ENCODE measurements at regions not wholly inside any gene's neighbourhood (a gene's known extent, or its start where the extent isn't known, plus 50 kb on each side); places are given as distances from the start of the nearest gene placed in this dataset.

DNA sequence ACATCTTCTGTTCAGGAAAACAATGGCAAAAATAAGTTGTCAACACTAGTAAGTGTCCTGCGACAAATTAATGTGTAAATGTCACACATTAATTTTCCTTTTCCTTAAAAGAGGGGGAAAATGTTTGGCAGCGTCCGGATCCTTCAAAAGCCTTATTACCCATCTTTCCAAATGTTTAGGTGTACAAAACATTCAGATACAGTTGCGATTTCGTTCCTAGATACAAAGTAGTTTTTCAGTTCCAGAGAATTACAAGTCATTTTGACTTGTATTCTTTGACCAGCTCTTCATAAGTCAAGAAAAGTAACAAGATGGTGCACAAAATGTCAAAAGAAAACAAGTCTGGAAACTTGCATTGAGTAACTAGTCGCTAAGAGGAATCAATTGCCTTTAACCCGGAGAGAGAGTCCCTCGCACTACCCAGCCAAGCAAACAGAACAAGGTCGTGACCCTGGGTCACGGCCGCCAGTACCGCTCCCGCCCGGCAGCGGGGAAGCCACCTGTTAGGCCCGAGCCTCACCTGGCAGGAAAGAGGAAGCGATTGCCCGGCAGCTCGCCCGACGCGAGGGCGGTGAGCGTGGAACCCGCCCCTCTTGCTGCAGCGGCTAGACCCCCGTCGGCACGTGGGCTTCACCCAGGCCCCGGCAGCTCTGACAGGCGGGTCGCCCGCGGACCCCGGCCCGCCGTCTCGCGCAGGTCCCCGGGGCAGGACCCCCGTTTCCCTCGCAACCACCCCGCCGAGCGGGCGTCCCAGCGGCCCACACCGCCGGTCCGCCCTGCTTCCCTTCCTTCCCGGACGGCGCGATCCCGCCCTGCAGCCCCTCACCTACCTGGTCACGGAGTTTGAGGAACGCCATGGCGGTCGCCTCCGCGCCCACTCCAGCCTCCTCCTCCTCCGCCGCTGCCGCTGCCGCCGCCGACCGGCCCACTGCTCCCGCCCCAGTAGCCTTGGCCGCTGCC, 61.0 kb upstream of the ANKRD28 start (continued):
- TF ChIP-seq, protein P1, sequence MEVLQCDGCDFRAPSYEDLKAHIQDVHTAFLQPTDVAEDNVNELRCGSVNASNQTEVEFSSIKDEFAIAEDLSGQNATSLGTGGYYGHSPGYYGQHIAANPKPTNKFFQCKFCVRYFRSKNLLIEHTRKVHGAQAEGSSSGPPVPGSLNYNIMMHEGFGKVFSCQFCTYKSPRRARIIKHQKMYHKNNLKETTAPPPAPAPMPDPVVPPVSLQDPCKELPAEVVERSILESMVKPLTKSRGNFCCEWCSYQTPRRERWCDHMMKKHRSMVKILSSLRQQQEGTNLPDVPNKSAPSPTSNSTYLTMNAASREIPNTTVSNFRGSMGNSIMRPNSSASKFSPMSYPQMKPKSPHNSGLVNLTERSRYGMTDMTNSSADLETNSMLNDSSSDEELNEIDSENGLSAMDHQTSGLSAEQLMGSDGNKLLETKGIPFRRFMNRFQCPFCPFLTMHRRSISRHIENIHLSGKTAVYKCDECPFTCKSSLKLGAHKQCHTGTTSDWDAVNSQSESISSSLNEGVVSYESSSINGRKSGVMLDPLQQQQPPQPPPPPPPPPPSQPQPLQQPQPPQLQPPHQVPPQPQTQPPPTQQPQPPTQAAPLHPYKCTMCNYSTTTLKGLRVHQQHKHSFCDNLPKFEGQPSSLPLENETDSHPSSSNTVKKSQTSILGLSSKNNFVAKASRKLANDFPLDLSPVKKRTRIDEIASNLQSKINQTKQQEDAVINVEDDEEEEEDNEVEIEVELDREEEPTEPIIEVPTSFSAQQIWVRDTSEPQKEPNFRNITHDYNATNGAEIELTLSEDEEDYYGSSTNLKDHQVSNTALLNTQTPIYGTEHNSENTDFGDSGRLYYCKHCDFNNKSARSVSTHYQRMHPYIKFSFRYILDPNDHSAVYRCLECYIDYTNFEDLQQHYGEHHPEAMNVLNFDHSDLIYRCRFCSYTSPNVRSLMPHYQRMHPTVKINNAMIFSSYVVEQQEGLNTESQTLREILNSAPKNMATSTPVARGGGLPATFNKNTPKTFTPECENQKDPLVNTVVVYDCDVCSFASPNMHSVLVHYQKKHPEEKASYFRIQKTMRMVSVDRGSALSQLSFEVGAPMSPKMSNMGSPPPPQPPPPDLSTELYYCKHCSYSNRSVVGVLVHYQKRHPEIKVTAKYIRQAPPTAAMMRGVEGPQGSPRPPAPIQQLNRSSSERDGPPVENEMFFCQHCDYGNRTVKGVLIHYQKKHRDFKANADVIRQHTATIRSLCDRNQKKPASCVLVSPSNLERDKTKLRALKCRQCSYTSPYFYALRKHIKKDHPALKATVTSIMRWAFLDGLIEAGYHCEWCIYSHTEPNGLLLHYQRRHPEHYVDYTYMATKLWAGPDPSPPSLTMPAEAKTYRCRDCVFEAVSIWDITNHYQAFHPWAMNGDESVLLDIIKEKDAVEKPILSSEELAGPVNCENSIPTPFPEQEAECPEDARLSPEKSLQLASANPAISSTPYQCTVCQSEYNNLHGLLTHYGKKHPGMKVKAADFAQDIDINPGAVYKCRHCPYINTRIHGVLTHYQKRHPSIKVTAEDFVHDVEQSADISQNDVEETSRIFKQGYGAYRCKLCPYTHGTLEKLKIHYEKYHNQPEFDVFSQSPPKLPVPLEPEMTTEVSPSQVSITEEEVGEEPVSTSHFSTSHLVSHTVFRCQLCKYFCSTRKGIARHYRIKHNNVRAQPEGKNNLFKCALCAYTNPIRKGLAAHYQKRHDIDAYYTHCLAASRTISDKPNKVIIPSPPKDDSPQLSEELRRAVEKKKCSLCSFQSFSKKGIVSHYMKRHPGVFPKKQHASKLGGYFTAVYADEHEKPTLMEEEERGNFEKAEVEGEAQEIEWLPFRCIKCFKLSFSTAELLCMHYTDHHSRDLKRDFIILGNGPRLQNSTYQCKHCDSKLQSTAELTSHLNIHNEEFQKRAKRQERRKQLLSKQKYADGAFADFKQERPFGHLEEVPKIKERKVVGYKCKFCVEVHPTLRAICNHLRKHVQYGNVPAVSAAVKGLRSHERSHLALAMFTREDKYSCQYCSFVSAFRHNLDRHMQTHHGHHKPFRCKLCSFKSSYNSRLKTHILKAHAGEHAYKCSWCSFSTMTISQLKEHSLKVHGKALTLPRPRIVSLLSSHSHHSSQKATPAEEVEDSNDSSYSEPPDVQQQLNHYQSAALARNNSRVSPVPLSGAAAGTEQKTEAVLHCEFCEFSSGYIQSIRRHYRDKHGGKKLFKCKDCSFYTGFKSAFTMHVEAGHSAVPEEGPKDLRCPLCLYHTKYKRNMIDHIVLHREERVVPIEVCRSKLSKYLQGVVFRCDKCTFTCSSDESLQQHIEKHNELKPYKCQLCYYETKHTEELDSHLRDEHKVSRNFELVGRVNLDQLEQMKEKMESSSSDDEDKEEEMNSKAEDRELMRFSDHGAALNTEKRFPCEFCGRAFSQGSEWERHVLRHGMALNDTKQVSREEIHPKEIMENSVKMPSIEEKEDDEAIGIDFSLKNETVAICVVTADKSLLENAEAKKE (CRISPR knock-in tag; IDR thresholded peaks at IDR 0.05), result no peak
- no peak for TF ChIP-seq STAT1 (IDR thresholded peaks at IDR 0.05; ENCODE audit: unreplicated experiment)
- TF ChIP-seq EZH2phosphoT487 (IDR thresholded peaks at IDR 0.05; ENCODE audit: unreplicated experiment), result no peak
- no peak for TF ChIP-seq JUNB (IDR thresholded peaks at IDR 0.05; ENCODE audit: unreplicated experiment)
- TF ChIP-seq CREB1 (CRISPR knock-in tag; IDR thresholded peaks at IDR 0.05; ENCODE audit: low read depth), result no peak
- TF ChIP-seq, protein P2, sequence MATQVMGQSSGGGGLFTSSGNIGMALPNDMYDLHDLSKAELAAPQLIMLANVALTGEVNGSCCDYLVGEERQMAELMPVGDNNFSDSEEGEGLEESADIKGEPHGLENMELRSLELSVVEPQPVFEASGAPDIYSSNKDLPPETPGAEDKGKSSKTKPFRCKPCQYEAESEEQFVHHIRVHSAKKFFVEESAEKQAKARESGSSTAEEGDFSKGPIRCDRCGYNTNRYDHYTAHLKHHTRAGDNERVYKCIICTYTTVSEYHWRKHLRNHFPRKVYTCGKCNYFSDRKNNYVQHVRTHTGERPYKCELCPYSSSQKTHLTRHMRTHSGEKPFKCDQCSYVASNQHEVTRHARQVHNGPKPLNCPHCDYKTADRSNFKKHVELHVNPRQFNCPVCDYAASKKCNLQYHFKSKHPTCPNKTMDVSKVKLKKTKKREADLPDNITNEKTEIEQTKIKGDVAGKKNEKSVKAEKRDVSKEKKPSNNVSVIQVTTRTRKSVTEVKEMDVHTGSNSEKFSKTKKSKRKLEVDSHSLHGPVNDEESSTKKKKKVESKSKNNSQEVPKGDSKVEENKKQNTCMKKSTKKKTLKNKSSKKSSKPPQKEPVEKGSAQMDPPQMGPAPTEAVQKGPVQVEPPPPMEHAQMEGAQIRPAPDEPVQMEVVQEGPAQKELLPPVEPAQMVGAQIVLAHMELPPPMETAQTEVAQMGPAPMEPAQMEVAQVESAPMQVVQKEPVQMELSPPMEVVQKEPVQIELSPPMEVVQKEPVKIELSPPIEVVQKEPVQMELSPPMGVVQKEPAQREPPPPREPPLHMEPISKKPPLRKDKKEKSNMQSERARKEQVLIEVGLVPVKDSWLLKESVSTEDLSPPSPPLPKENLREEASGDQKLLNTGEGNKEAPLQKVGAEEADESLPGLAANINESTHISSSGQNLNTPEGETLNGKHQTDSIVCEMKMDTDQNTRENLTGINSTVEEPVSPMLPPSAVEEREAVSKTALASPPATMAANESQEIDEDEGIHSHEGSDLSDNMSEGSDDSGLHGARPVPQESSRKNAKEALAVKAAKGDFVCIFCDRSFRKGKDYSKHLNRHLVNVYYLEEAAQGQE (IDR thresholded peaks at IDR 0.05; ENCODE audit: unreplicated experiment), result no peak
- no peak for TF ChIP-seq NANOG (IDR thresholded peaks at IDR 0.05; ENCODE audit: borderline replicate concordance)
